ENCODE measurements at regions not wholly inside any gene's neighbourhood (a gene's known extent, or its start where the extent isn't known, plus 50 kb on each side); places are given as distances from the start of the nearest gene placed in this dataset.

DNA sequence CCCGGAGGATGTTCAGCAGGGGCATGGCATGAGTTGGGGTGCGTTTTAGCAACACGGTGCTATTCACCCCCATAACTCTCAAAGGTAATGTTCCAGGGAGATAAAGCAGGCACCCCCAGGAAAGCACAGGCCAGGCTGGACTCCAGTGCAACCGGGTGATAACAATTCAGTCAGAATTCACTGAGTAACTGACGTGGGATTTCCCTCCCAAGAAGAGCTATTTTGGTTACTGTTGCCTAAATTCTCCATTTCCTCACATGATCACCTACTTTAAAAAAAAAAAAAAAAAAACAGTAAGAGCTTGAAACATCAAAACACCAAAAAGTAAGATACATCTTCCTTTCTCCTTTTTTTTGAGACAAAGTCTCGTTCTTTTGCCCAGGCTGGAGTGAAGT is 137.6 kb upstream of the WWC1 start:
- TF ChIP-seq SNAI2 (CRISPR knock-in tag; IDR thresholded peaks at IDR 0.05) (no peak), ZFP3 (CRISPR knock-in tag; IDR thresholded peaks at IDR 0.05) (no peak), TCF4 (CRISPR knock-in tag; IDR thresholded peaks at IDR 0.05; ENCODE audit: borderline replicate concordance) (no peak), ZNF70 (CRISPR knock-in tag; IDR thresholded peaks at IDR 0.05) (no peak), ZFP30 (CRISPR knock-in tag; IDR thresholded peaks at IDR 0.05) (no peak), ZNF565 (CRISPR knock-in tag; conservative IDR thresholded peaks at IDR 0.05; ENCODE audit: low read depth) (no peak), ISL1 (CRISPR knock-in tag; IDR thresholded peaks at IDR 0.05) (no peak), TOX (CRISPR knock-in tag; IDR thresholded peaks at IDR 0.05; ENCODE audit: borderline replicate concordance) (no peak), ZC3H10 (CRISPR knock-in tag; IDR thresholded peaks at IDR 0.05) (no peak)
- TF ChIP-seq, protein P1, sequence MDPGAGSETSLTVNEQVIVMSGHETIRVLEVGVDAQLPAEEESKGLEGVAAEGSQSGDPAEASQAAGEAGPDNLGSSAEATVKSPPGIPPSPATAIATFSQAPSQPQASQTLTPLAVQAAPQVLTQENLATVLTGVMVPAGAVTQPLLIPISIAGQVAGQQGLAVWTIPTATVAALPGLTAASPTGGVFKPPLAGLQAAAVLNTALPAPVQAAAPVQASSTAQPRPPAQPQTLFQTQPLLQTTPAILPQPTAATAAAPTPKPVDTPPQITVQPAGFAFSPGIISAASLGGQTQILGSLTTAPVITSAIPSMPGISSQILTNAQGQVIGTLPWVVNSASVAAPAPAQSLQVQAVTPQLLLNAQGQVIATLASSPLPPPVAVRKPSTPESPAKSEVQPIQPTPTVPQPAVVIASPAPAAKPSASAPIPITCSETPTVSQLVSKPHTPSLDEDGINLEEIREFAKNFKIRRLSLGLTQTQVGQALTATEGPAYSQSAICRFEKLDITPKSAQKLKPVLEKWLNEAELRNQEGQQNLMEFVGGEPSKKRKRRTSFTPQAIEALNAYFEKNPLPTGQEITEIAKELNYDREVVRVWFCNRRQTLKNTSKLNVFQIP (CRISPR knock-in tag; IDR thresholded peaks at IDR 0.05; ENCODE audit: borderline replicate concordance, low read depth), result no peak
- TF ChIP-seq, protein P2, sequence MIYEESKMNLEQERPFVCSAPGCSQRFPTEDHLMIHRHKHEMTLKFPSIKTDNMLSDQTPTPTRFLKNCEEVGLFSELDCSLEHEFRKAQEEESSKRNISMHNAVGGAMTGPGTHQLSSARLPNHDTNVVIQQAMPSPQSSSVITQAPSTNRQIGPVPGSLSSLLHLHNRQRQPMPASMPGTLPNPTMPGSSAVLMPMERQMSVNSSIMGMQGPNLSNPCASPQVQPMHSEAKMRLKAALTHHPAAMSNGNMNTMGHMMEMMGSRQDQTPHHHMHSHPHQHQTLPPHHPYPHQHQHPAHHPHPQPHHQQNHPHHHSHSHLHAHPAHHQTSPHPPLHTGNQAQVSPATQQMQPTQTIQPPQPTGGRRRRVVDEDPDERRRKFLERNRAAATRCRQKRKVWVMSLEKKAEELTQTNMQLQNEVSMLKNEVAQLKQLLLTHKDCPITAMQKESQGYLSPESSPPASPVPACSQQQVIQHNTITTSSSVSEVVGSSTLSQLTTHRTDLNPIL (CRISPR knock-in tag; IDR thresholded peaks at IDR 0.05; ENCODE audit: low read depth), result no peak
- TF ChIP-seq, protein P3, sequence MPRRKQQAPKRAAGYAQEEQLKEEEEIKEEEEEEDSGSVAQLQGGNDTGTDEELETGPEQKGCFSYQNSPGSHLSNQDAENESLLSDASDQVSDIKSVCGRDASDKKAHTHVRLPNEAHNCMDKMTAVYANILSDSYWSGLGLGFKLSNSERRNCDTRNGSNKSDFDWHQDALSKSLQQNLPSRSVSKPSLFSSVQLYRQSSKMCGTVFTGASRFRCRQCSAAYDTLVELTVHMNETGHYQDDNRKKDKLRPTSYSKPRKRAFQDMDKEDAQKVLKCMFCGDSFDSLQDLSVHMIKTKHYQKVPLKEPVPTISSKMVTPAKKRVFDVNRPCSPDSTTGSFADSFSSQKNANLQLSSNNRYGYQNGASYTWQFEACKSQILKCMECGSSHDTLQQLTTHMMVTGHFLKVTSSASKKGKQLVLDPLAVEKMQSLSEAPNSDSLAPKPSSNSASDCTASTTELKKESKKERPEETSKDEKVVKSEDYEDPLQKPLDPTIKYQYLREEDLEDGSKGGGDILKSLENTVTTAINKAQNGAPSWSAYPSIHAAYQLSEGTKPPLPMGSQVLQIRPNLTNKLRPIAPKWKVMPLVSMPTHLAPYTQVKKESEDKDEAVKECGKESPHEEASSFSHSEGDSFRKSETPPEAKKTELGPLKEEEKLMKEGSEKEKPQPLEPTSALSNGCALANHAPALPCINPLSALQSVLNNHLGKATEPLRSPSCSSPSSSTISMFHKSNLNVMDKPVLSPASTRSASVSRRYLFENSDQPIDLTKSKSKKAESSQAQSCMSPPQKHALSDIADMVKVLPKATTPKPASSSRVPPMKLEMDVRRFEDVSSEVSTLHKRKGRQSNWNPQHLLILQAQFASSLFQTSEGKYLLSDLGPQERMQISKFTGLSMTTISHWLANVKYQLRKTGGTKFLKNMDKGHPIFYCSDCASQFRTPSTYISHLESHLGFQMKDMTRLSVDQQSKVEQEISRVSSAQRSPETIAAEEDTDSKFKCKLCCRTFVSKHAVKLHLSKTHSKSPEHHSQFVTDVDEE (CRISPR knock-in tag; IDR thresholded peaks at IDR 0.05), result no peak
- no peak for ATAC-seq

DNA sequence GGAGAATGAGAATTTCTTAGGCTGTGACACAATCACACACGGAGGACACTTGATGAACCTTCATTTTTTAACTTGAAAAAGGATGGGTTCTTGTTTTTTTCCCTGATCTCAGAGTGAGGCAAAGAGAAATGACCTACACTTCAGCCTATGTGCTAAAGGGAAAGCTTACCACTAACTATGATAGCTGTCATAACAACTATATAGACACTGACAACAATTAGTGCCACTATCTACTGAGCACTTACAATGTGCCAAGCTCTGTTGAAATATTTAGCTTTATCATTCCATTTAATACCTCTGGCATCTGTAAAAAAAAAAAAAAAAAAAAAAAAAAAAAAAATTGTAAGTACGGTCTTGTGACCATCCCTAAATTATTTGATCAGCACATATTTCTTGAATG is 135.9 kb upstream of the WWC1 start:
- TF ChIP-seq, protein P1 (CRISPR knock-in tag; IDR thresholded peaks at IDR 0.05; ENCODE audit: borderline replicate concordance, low read depth), result no peak
- TF ChIP-seq ESRRG (CRISPR knock-in tag; IDR thresholded peaks at IDR 0.05), result no peak
- TF ChIP-seq ZNF8 (CRISPR knock-in tag; IDR thresholded peaks at IDR 0.05), result no peak
- no peak for TF ChIP-seq CSDC2 (CRISPR knock-in tag; IDR thresholded peaks at IDR 0.05)
- no peak for TF ChIP-seq ISL1 (CRISPR knock-in tag; IDR thresholded peaks at IDR 0.05)
- no peak for TF ChIP-seq RARB (CRISPR knock-in tag; IDR thresholded peaks at IDR 0.05)
- TF ChIP-seq, protein P3 (CRISPR knock-in tag; IDR thresholded peaks at IDR 0.05), result no peak
- no peak for TF ChIP-seq BACH2 (CRISPR knock-in tag; IDR thresholded peaks at IDR 0.05; ENCODE audit: borderline replicate concordance)
- no peak for TF ChIP-seq GLIS3 (CRISPR knock-in tag; IDR thresholded peaks at IDR 0.05)
- no peak for TF ChIP-seq ZNF70 (CRISPR knock-in tag; IDR thresholded peaks at IDR 0.05)
- no peak for ATAC-seq

DNA sequence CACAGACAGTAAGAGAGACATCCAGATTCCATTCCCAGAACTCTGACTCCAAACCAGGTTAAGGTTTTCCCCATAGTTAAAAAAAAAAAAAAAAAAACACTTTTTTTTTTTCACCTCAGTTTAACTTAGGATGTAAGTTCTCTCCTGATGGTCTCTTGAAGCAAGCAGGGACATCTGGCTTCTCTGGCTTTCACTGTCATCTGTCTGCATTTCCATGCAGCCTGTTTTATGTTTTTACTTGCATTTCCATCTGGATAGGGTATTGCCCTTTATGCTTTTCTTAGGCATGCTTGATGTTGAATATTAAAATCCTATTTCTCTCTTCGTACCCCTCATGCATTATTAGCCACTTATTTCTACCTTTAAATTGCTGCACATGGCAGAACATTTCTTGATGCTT is 135.3 kb upstream of the WWC1 start:
- ATAC-seq, result no peak
- TF ChIP-seq, protein P2 (CRISPR knock-in tag; IDR thresholded peaks at IDR 0.05; ENCODE audit: low read depth), result no peak
- TF ChIP-seq, protein P4, sequence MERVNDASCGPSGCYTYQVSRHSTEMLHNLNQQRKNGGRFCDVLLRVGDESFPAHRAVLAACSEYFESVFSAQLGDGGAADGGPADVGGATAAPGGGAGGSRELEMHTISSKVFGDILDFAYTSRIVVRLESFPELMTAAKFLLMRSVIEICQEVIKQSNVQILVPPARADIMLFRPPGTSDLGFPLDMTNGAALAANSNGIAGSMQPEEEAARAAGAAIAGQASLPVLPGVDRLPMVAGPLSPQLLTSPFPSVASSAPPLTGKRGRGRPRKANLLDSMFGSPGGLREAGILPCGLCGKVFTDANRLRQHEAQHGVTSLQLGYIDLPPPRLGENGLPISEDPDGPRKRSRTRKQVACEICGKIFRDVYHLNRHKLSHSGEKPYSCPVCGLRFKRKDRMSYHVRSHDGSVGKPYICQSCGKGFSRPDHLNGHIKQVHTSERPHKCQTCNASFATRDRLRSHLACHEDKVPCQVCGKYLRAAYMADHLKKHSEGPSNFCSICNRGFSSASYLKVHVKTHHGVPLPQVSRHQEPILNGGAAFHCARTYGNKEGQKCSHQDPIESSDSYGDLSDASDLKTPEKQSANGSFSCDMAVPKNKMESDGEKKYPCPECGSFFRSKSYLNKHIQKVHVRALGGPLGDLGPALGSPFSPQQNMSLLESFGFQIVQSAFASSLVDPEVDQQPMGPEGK (CRISPR knock-in tag; IDR thresholded peaks at IDR 0.05; ENCODE audit: borderline replicate concordance), result no peak
- TF ChIP-seq TOX (CRISPR knock-in tag; IDR thresholded peaks at IDR 0.05; ENCODE audit: borderline replicate concordance) (no peak), SNAI2 (CRISPR knock-in tag; IDR thresholded peaks at IDR 0.05) (no peak), TCF4 (CRISPR knock-in tag; IDR thresholded peaks at IDR 0.05; ENCODE audit: borderline replicate concordance) (no peak), ZNF8 (CRISPR knock-in tag; IDR thresholded peaks at IDR 0.05) (no peak), GLIS3 (CRISPR knock-in tag; IDR thresholded peaks at IDR 0.05) (no peak), ESRRG (CRISPR knock-in tag; IDR thresholded peaks at IDR 0.05) (no peak), CSDC2 (CRISPR knock-in tag; IDR thresholded peaks at IDR 0.05) (no peak), ZFP30 (CRISPR knock-in tag; IDR thresholded peaks at IDR 0.05) (no peak), ZFP3 (CRISPR knock-in tag; IDR thresholded peaks at IDR 0.05) (no peak), PPARA (CRISPR knock-in tag; IDR thresholded peaks at IDR 0.05; ENCODE audit: borderline replicate concordance) (no peak), RARB (CRISPR knock-in tag; IDR thresholded peaks at IDR 0.05) (no peak), ZNF565 (CRISPR knock-in tag; conservative IDR thresholded peaks at IDR 0.05; ENCODE audit: low read depth) (no peak), ZC3H10 (CRISPR knock-in tag; IDR thresholded peaks at IDR 0.05) (no peak), ISL1 (CRISPR knock-in tag; IDR thresholded peaks at IDR 0.05) (no peak), BACH2 (CRISPR knock-in tag; IDR thresholded peaks at IDR 0.05; ENCODE audit: borderline replicate concordance) (no peak), OSR1 (CRISPR knock-in tag; IDR thresholded peaks at IDR 0.05) (no peak)

Measured in SK-N-SH treated with all-trans-retinoic acid at 6 μM for 48 hours (cell line).